GM19240 (cell line): ENCODE measurements at regions not wholly inside any gene's neighbourhood (a gene's known extent, or its start where the extent isn't known, plus 50 kb on each side); places are given as distances from the start of the nearest gene placed in this dataset.
"Not testable (repeated sequence)": the region's sequence is repeated elsewhere in the genome, so short reads cannot be mapped to it uniquely, and the experiment has no call there.

Source experiments
- DNase-seq: peaks from one replicate; pipeline ENCODE4 v3.0.0; 2011; ENCODE audit warnings: low spot score; ENCODE audit not compliant: insufficient read length

DNA sequence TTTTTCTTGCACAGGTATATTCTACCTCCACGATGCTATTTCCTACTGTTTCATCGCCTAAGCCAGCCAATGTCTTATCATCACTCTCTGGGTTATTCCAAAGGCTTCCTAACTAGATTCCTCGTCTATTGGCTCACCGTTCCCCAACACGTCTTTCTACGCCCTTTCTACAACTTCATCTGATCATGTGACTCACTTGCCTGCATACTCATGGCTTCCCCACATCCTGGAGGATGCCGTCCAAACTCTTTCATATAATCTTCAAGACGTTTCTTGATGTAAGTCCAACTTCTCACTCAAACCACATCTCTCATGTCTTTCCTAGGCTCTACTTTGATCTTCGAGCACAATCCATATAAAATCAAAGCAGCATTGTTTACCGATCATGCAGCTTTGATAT lies 322.0 kb upstream of the PPARGC1A start:
- DNase-seq = no peak

- no peak for DNase-seq
Observed at GRCh38 chr4:24210332-24210902, 320.6 kb upstream of the PPARGC1A start.

DNA sequence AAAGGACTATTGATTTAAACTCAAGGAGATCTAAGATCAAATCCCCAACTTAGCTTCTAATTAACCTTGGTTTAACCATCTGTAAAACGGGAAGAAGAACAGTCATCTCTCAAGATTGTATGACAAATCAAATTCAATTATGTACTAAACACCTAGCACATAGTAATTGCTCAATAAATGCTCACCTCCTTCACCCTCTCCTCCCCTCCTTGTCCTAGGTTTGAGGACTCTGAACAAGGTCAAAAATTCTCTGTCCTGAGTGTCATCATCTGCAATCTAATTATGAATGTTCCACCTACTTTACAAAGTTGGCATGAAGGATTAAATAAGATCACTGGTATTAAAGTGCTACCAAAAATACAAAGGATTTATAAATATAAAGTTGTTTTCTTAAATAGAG lies 320.1 kb upstream of the PPARGC1A start:
- DNase-seq = no peak

DNA sequence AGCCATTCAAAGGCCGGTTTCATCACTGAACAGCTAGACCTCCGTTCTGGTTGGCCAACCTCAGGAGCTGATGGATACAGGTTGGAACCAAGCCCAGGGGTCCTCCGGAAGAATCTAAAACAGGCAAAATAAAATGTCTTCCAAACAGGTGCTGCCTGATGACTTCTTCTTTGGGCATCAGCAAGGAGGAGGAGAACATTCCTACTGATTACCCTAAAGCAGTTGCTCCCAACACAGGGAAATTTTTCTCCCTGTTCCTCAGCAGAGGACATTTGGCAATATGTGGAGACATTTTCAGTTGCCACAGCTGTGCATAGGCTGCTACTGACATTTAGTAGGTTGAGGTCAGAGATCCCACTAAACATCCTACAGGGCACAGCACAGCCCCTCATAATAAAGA lies 319.3 kb upstream of the PPARGC1A start:
- no peak for DNase-seq

DNA sequence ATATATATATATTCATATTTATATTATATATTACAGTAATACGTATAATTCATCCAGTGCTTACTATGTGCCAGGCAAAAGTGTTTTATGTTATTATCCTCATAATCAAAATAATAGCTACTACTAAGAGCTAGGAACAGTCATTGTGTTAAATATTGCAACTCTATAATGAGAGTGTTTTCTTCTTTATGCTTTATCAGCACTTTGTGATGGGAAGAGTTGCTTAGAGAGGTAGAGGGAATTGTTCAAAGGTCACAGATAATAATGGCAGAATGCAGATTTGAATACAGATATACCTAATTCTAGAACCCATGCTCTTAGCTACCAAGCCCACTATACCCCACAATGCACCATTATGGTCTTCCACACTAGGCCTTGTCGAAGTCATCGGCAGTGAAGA lies 318.8 kb upstream of the PPARGC1A start:
- no peak for DNase-seq

DNA sequence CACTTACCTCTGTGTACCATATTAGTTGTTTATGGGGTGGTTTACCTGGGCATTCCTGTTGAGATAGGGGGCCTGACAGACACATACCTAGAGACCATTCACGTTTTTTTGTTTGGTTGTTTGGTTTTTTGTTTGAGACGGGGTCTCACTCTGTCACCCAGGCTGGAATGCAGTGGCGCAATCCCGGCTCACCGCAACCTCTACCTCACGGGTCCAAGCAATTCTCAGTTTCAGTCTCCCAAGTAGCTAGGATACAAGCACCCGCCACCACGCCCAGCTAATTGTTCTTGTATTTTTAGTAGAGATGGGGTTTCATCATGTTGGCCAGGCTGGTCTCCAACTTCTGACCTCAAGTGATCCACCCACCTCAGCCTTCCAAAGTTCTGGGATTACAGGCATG lies 314.9 kb upstream of the PPARGC1A start:
- not testable (repeated sequence) for DNase-seq

DNA sequence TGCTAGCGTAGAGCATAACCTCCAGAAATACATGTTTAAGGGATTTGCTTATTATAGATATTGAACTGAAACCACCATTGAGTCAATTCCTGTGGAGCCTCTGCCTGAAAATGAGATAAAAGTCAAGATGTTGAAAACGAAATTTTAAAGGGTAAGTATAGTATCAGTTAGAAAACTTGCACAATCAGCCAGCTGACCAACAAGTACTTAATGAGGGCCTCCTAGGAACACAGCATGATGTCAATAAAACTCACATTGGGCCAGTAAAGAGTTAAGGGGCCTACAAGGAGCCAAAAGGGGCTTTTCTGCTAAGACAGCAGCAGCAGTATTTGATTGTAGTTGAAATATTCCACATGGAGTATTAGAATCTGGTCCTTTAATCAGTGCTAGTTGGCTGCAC lies 314.1 kb upstream of the PPARGC1A start:
- no peak for DNase-seq

GRCh38 chr4:24202579-24202978 lies 312.7 kb upstream of the PPARGC1A start:
- no peak for DNase-seq

DNA sequence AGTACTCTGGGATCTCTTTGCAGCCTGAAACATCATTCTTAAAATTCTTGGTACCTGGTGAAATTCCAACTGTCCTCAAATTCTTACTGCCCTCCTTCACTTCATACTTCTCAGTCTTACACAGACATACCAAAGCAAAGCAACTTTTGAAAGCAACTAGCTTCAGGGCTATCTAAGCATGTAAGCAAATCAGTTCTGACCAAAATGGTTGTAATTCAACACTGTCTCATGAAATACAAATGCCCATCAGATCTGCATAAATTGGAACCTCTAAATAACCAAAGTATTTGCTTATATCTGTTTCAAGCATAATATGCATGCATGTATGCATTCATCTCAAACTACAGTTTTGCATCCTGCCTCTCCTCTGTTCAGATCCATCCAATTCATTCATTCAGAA lies 308.1 kb upstream of the PPARGC1A start:
- no peak for DNase-seq

GRCh38 chr4:24196785-24197184 lies 306.9 kb upstream of the PPARGC1A start:
- DNase-seq = no peak

DNA sequence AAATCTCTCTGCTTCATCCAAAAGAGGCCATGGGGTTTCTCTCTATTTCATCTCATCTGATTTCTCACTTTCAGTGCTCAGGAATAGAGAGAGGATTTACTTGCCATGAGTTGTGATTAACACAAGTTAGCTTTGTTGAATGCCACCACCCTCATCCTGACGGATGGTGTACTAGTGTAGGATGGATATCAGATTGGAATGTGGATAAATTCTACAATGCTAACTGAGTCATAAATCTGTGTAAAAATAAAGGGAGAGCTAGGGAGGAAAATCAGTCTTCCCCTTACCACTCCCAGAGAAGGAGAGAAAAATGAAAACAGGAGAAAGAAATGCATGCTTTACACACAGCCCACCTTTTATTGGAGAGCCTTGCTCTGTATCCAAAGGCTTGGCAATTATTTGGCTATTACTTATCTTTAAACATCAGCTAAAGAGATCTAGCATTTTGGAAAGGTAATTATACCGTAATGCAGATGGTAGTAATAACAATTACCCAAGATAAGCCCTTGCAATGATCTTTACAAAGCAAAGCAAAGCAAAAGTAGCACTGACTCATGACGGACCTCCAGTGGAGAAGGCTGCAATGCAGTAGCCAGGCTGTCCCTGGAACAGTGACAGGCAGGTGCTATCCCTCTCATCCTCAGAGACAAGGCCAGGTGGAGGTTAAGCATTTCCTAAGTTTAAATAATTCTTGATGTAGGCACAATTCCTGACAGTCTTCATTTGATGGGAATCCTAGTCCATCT lies 306.3 kb upstream of the PPARGC1A start:
- no peak for DNase-seq

GRCh38 chr4:24192018-24192641 lies 302.3 kb upstream of the PPARGC1A start:
- DNase-seq = no peak

- DNase-seq = no peak
Observed at GRCh38 chr4:24190761-24191695, 301.2 kb upstream of the PPARGC1A start.

- DNase-seq = no peak
Observed at GRCh38 chr4:24188459-24188858, 298.6 kb upstream of the PPARGC1A start.

DNA sequence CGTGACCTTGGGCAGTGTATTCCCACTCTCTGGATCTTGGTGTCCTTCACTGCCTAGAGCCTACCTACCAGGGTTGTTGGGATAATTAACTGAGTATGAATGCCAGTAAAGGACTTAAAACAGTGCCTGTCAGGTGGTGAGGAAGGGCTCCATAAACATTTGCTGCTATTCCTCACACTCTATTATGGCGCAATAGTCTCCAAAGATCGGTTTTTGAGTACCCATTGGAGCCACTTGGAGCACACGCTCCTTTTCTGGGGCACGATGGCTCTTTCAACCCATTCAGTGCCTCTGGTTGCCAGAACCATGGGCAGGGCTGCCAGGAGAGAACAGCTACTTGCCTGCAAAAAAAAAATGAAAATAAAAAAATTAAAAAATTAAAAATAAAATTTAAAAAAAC lies 296.6 kb upstream of the PPARGC1A start:
- no peak for DNase-seq

- DNase-seq = no peak
Observed at GRCh38 chr4:24181005-24181404, 291.2 kb upstream of the PPARGC1A start.

DNA sequence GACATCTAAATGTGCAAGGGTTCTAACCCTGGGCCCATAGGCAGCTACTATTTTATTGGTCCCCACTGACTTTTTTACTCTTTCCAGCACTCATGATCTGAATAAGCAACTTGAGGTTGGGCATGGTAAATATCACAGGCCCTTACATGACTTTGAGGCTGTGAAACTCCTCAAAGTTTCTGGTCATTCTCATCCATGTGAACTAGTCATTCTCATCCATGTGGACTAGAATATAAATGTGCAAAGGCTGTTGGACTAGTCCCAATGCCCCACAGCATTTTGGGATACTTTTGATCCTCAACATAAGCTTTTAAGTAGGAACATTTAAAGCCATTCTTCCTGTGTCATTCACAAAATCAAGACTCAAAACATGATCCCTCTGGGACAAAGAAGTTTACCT lies 290.7 kb upstream of the PPARGC1A start:
- no peak for DNase-seq

DNA sequence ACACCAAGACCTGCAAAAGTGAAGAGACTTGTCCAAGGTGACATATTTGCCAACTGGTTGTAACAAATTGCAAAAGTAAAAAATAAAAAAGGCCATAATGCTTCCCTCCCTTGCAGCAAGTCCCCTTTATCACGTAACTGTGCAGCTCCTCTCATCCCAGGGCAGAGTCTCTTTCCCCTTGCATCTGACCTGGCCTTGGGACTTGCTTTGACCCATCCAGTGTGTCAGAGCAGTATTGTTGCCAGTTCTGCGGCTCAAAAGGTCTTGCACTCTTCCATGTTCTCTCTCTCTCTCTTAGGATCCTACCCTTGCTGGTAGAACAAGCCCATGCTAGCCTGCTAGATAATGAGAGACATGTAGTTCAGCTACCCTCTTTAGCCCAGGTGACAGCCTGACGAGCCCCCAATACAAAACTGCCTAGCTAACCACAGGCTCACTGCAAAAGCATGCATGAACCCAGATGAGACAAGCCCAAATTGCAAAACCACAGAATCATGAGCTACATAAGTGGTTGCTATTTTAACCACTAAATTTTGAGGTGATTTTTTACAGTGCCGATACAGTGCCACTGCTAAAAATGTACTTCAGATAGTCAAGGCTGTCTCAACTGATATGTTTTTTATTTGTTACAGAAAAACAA lies 289.5 kb upstream of the PPARGC1A start:
- DNase-seq = no peak

DNA sequence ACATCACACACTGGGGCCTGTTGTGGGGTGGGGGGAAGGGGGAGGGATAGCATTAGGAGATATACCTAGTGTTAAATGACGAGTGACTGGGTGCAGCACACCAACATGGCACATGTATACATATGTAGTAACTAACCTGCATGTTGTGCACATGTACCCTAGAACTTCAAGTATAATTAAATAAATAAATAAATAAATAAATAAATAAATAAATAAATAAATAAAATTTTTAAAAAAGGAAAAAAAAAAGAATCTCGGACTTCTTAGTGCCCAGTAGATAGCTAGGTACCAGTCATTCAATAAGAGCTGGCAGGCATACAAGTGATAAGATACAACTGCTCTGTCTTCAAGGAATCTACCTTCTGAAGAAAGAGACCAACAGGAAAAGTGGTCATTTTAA lies 287.6 kb upstream of the PPARGC1A start:
- DNase-seq = not testable (repeated sequence)

GRCh38 chr4:24175707-24176106 lies 285.9 kb upstream of the PPARGC1A start:
- no peak for DNase-seq

DNA sequence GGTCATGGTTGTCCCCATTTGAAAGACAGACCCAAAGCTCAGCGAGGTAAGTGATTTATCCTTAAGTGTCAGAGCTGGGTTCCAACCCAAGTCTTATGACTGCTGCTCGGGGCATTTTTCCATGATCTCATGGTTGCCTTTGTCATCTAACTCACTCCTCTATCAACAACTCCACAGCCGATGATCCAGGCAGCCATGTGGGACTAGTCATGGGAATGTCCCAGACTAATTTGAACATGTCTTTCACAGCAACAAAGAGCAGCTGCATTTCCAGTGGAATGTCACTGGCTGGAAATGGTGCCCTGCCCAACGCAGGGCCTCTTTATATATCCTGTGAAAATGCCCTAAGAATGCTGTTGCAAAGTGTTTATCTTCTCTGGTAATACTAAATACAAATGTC lies 284.8 kb upstream of the PPARGC1A start:
- DNase-seq = no peak
